Neural progenitor cell (in vitro differentiated cells): ENCODE measurements at regions not wholly inside any gene's neighbourhood (a gene's known extent, or its start where the extent isn't known, plus 50 kb on each side); places are given as distances from the start of the nearest gene placed in this dataset.

Experiments
- EZH2 ChIP-seq: fragments of 200-600 bp; sonication (generic); IDR thresholded peaks from 2 replicates; pipeline ENCODE4 v1.6.1; 2017; ENCODE audit warnings: antibody characterized with exemption, mild to moderate bottlenecking, moderate library complexity
- TF ChIP-seq, protein P1 (sequence below): fragments of 200-600 bp; sonication (generic); IDR thresholded peaks from 2 replicates; pipeline ENCODE4 v1.5.1; 2017; ENCODE audit warnings: antibody characterized with exemption, mild to moderate bottlenecking

DNA sequence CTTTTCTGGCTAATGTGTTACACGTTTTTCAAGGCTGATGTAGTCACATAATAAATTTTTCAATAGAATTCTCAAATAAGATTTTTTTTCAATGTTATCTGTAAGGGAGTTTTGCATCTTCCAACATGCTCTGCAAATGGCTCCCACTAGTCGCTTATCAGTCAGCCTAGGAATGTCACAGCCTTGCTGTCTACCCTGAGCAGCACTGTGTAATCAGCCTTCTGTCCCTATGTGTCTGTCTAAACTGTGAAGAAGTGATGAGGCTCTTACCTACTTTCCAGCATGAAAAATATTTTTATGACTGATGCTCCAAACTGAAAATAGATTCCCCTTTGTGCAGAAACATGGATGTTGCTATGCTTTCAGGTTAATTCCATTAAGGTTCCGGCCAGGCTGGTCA, 75.1 kb upstream of the FAM216B start:
- TF ChIP-seq, protein P1, sequence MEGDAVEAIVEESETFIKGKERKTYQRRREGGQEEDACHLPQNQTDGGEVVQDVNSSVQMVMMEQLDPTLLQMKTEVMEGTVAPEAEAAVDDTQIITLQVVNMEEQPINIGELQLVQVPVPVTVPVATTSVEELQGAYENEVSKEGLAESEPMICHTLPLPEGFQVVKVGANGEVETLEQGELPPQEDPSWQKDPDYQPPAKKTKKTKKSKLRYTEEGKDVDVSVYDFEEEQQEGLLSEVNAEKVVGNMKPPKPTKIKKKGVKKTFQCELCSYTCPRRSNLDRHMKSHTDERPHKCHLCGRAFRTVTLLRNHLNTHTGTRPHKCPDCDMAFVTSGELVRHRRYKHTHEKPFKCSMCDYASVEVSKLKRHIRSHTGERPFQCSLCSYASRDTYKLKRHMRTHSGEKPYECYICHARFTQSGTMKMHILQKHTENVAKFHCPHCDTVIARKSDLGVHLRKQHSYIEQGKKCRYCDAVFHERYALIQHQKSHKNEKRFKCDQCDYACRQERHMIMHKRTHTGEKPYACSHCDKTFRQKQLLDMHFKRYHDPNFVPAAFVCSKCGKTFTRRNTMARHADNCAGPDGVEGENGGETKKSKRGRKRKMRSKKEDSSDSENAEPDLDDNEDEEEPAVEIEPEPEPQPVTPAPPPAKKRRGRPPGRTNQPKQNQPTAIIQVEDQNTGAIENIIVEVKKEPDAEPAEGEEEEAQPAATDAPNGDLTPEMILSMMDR, result no peak
- no peak for TF ChIP-seq EZH2
